Common myeloid progenitor, CD34-positive (primary cell): ENCODE measurements at regions not wholly inside any gene's neighbourhood (a gene's known extent, or its start where the extent isn't known, plus 50 kb on each side); places are given as distances from the start of the nearest gene placed in this dataset.
A peak's percentile ranks its signal among the peaks of the same experiment; 100 is the strongest.

Experiments
- CTCF ChIA-PET: fragments of 350-600 bp; sonication (Branson Sonifier 250); formaldehyde crosslinking; loops from one replicate; lab custom pipeline; 2021; ENCODE audit warnings: antibody characterized with exemption; lab: Charles Lee
- POLR2A ChIA-PET: fragments of 350-600 bp; sonication (Branson Sonifier 250); formaldehyde crosslinking; loops from one replicate; lab custom pipeline; 2021; ENCODE audit warnings: antibody characterized with exemption; lab: Charles Lee
- DNase-seq, 3 donors: peaks; one replicate each; pipeline versions ENCODE4 v3.0.0 to v3.0.0-alpha.2; 2013
- H3K27ac ChIP-seq, 2 experiments: 1 replicate in 1 of 2; 2 replicates in 1 of 2; pipeline ENCODE4 v1.7.0; 2013; ENCODE audit warnings: inconsistent platforms in 2 of 2, low read length in 2 of 2, mild to moderate bottlenecking in 2 of 2, low read depth in 1 of 2, moderate library complexity in 1 of 2; ENCODE audit not compliant: severe bottlenecking in 2 of 2, insufficient read depth in 1 of 2, poor library complexity in 1 of 2
- H3K27me3 ChIP-seq, 5 experiments: replicated peaks in 2 of 5; 1 replicate in 3 of 5; 2 replicates in 2 of 5; pipeline versions ENCODE4 v1.6.1 to v1.7.0; 2013; ENCODE audit warnings: low read length in 4 of 5, mild to moderate bottlenecking in 2 of 5, moderate library complexity in 2 of 5, inconsistent platforms in 1 of 5; ENCODE audit not compliant: insufficient read depth in 5 of 5, control insufficient read depth in 4 of 5
- H3K36me3 ChIP-seq, 4 experiments: 1 replicate in 2 of 4; 2 replicates in 2 of 4; pipeline versions ENCODE4 v1.6.1 to v1.7.0; 2013; ENCODE audit warnings: low read length in 3 of 4, control low read depth in 1 of 4, mild to moderate bottlenecking in 1 of 4; ENCODE audit not compliant: control insufficient read depth in 4 of 4, insufficient read depth in 4 of 4
- H3K4me1 ChIP-seq, 4 experiments: 1 replicate in 3 of 4; 2 replicates in 1 of 4; pipeline versions ENCODE4 v1.6.1 to v1.7.1; 2013; ENCODE audit warnings: low read length in 3 of 4, mild to moderate bottlenecking in 3 of 4, control low read depth in 1 of 4, inconsistent platforms in 1 of 4, moderate library complexity in 1 of 4; ENCODE audit not compliant: control insufficient read depth in 4 of 4, insufficient read depth in 4 of 4; ENCODE audit errors: control extremely low read depth in 1 of 4
- H3K4me3 ChIP-seq, 7 experiments: 1 replicate in 4 of 7; 2 replicates in 3 of 7; pipeline versions ENCODE4 v1.5.1 to v1.7.0; 2013; ENCODE audit warnings: mild to moderate bottlenecking in 7 of 7, low read length in 6 of 7, moderate library complexity in 6 of 7, inconsistent platforms in 2 of 7, low read depth in 2 of 7, control low read depth in 1 of 7; ENCODE audit not compliant: insufficient read depth in 4 of 7, control insufficient read depth in 1 of 7; ENCODE audit errors: extremely low read depth in 1 of 7
- H3K9me3 ChIP-seq, 5 experiments: 1 replicate in 4 of 5; 2 replicates in 1 of 5; pipeline versions ENCODE4 v1.6.1 to v1.7.1; 2013; ENCODE audit warnings: low read length in 4 of 5, mild to moderate bottlenecking in 2 of 5, inconsistent platforms in 1 of 5, low read depth in 1 of 5, moderate library complexity in 1 of 5; ENCODE audit not compliant: control insufficient read depth in 4 of 5, insufficient read depth in 2 of 5; ENCODE audit errors: control extremely low read depth in 1 of 5
- WGBS: methylation state at CpG from one replicate; pipeline ENCODE4 v1.1.5; 2013; ENCODE audit not compliant: insufficient coverage; 5-methylcytosine and 5-hydroxymethylcytosine counted together

- Histone ChIP-seq H3K4me1 (no peaks in the 10 kb centered on the region), H3K27me3 (no peaks in the 10 kb centered on the region), H3K36me3 (no peaks in the 10 kb centered on the region), H3K4me3 (no peak overlapping the region), H3K27ac (no peak overlapping the region), H3K9me3 (no peaks in the 10 kb centered on the region)
- ChIA-PET POLR2A (no interaction called here), CTCF (no interaction called here)
- 100% methylated on average over 2 of the region's 2 CpGs for WGBS
- no peak for DNase-seq
Observed at GRCh38 chr4:73001885-73002284, 67.6 kb downstream of the COX18 start.

- peak in 1 of 3 donors; percentile 7 for DNase-seq
- CTCF ChIA-PET = no interaction called here
- no peak overlapping the region for H3K4me3 ChIP-seq
- POLR2A ChIA-PET = no interaction called here
- WGBS = 90% methylated on average over 2 of the region's 3 CpGs
- H3K27me3 ChIP-seq = no peaks in the 10 kb centered on the region
- no peaks in the 10 kb centered on the region for H3K36me3 ChIP-seq
- H3K9me3 ChIP-seq = no peaks in the 10 kb centered on the region
- no peaks in the 10 kb centered on the region for H3K4me1 ChIP-seq
- no peak overlapping the region for H3K27ac ChIP-seq
Observed at GRCh38 chr4:72997409-72997808, 72.1 kb downstream of the COX18 start.

GRCh38 chr4:72994670-72995069 is 74.8 kb downstream of the COX18 start:
- no peaks in the 10 kb centered on the region for H3K36me3 ChIP-seq
- no peak overlapping the region for H3K4me3 ChIP-seq
- H3K27me3 ChIP-seq = peaks cover 0 to 2% (median 0%) of the 10 kb centered on the region in 5 experiments
- POLR2A ChIA-PET = no interaction called here
- CTCF ChIA-PET = interaction anchor here (1.0 kb wide), 1 partner anchor 8 kb away, joined by 3 read pairs; no protein-coding TSS in a partner anchor
- DNase-seq = no peak
- no peaks in the 10 kb centered on the region for H3K4me1 ChIP-seq
- no CpG with 5 or more reads among the region's 3 CpGs for WGBS
- H3K9me3 ChIP-seq = no peaks in the 10 kb centered on the region
- no peak overlapping the region for H3K27ac ChIP-seq

GRCh38 chr4:72993876-72994275 is 75.6 kb downstream of the COX18 start:
- ChIA-PET POLR2A (interaction anchor here (0.7 kb wide), 1 partner anchor 340 kb away, joined by 3 read pairs; no protein-coding TSS in a partner anchor), CTCF (no interaction called here)
- DNase-seq = no peak
- no peaks in the 10 kb centered on the region for H3K36me3 ChIP-seq
- peaks cover 0 to 2% (median 0%) of the 10 kb centered on the region in 5 experiments for H3K27me3 ChIP-seq
- no peak overlapping the region for H3K27ac ChIP-seq
- H3K4me1 ChIP-seq = no peaks in the 10 kb centered on the region
- no peak overlapping the region for H3K4me3 ChIP-seq
- no peaks in the 10 kb centered on the region for H3K9me3 ChIP-seq

GRCh38 chr4:72991873-72992272 is 77.6 kb downstream of the COX18 start:
- WGBS = 100% methylated on average over 1 of the region's 2 CpGs
- no peak for DNase-seq
- ChIA-PET CTCF (interaction anchor here (1.6 kb wide), 1 partner anchor 9 kb away, joined by 3 read pairs; no protein-coding TSS in a partner anchor), POLR2A (no interaction called here)
- Histone ChIP-seq H3K27me3 (peaks cover 0 to 2% (median 0%) of the 10 kb centered on the region in 5 experiments), H3K4me1 (no peaks in the 10 kb centered on the region), H3K9me3 (no peaks in the 10 kb centered on the region), H3K36me3 (no peaks in the 10 kb centered on the region), H3K4me3 (no peak overlapping the region), H3K27ac (no peak overlapping the region)

- peaks cover 0 to 2% (median 0%) of the 10 kb centered on the region in 5 experiments for H3K27me3 ChIP-seq
- DNase-seq = no peak
- H3K27ac ChIP-seq = no peak overlapping the region
- CTCF ChIA-PET = no interaction called here
- no peaks in the 10 kb centered on the region for H3K4me1 ChIP-seq
- no peaks in the 10 kb centered on the region for H3K9me3 ChIP-seq
- WGBS = no CpG with 5 or more reads among the region's 4 CpGs
- no peaks in the 10 kb centered on the region for H3K36me3 ChIP-seq
- H3K4me3 ChIP-seq = no peak overlapping the region
- POLR2A ChIA-PET = no interaction called here
Observed at GRCh38 chr4:72987741-72988729, 81.5 kb downstream of the COX18 start.

- Histone ChIP-seq H3K4me1 (no peaks in the 10 kb centered on the region), H3K36me3 (no peaks in the 10 kb centered on the region), H3K9me3 (no peaks in the 10 kb centered on the region), H3K27me3 (no peaks in the 10 kb centered on the region), H3K27ac (no peak overlapping the region), H3K4me3 (no peak overlapping the region)
- no peak for DNase-seq
- POLR2A ChIA-PET = no interaction called here
- 93% methylated on average over 3 of the region's 4 CpGs for WGBS
- CTCF ChIA-PET = no interaction called here
Observed at GRCh38 chr4:72984351-72984750, 85.2 kb downstream of the COX18 start.
